ENCODE measurements at regions not wholly inside any gene's neighbourhood (a gene's known extent, or its start where the extent isn't known, plus 50 kb on each side); places are given as distances from the start of the nearest gene placed in this dataset.

- TF ChIP-seq JUN (IDR thresholded peaks at IDR 0.05; ENCODE audit: low read depth, low read length), result no peak
Measured at GRCh38 chr19:30319411-30319810, 52.8 kb upstream of the ZNF536 start (continued).

- Histone ChIP-seq H4K5ac (ENCODE audit: insufficient read length, low read depth, low read length) (no peak overlapping the region), H3K18ac (ENCODE audit: extremely low read depth, low read length) (no peak overlapping the region), H3K27ac (ENCODE audit: low read depth, low read length) (no peak overlapping the region), H3K79me2 (ENCODE audit: control insufficient read depth in 1 of 2, insufficient read depth in 2 of 2, low read length in 2 of 2) (no peaks in the 10 kb centered on the region), H4K91ac (replicated peaks; ENCODE audit: insufficient read length, low read length) (no peak overlapping the region), H3K27me3 (replicated peaks in 1 of 4; ENCODE audit: control insufficient read depth in 3 of 4, extremely low read depth in 1 of 4, insufficient read depth in 3 of 4, low read length in 3 of 4) (no peaks in the 10 kb centered on the region; a peak in 1 of 7 replicates), H3K36me3 (ENCODE audit: control insufficient read depth in 2 of 4, insufficient read depth in 4 of 4, low read length in 3 of 4) (no peaks in the 10 kb centered on the region), H3K4me2 (ENCODE audit: insufficient read depth in 1 of 2, low read depth in 2 of 2, low read length in 2 of 2) (no peak overlapping the region), H2BK5ac (ENCODE audit: low read depth, low read length) (no peak overlapping the region), H2BK12ac (ENCODE audit: low read depth, low read length) (no peak overlapping the region), H3K14ac (ENCODE audit: insufficient read length) (no peak overlapping the region), H2BK120ac (replicated peaks; ENCODE audit: low read depth, low read length) (no peak overlapping the region), H2BK20ac (ENCODE audit: low read length) (no peak overlapping the region), H2BK15ac (ENCODE audit: low read length) (no peak overlapping the region), H2AFZ (ENCODE audit: low read length) (no peak overlapping the region), H3K9ac (replicated peaks in 1 of 4; ENCODE audit: extremely low read depth in 1 of 4, low read depth in 3 of 4, low read length in 3 of 4) (no peak overlapping the region), H4K8ac (ENCODE audit: extremely low read depth, insufficient read depth, low read length) (no peak overlapping the region), H3K9me3 (ENCODE audit: insufficient read depth in 2 of 2, low read depth in 1 of 2, low read length in 1 of 2) (no peaks in the 10 kb centered on the region), H4K20me1 (replicated peaks in 1 of 2; ENCODE audit: control insufficient read depth in 1 of 2, insufficient read depth in 2 of 2, low read length in 2 of 2) (no peaks in the 10 kb centered on the region), H3K23ac (ENCODE audit: insufficient read length) (no peak overlapping the region), H2AK5ac (ENCODE audit: low read depth, low read length) (no peak overlapping the region), H3K23me2 (ENCODE audit: low read depth, low read length) (peaks cover 5% of the 10 kb centered on the region; the same call in 1 of the 2 replicates), H3K4ac (replicated peaks; ENCODE audit: insufficient read length, low read depth, low read length) (no peak overlapping the region), H3K4me3 (ENCODE audit: extremely low read depth in 1 of 4, insufficient read depth in 2 of 4, low read depth in 3 of 4, low read length in 4 of 4) (no peak overlapping the region), H3K79me1 (ENCODE audit: low read depth, low read length) (no peaks in the 10 kb centered on the region), H3K56ac (replicated peaks; ENCODE audit: insufficient read length, low read depth, low read length) (no peak overlapping the region), H3K4me1 (replicated peaks in 1 of 4; ENCODE audit: control insufficient read depth in 3 of 4, insufficient read depth in 4 of 4, low read length in 3 of 4) (no peaks in the 10 kb centered on the region; a peak in 1 of 7 replicates)
- CTCF ChIA-PET (ENCODE audit: partially characterized antibody), result interaction anchor here (1.0 kb wide), 1 partner anchor 13 kb away, joined by 3 read pairs; no protein-coding TSS in a partner anchor
- POLR2A ChIA-PET (ENCODE audit: partially characterized antibody), result no interaction called here
- DNase-seq (ENCODE audit: low read depth in 1 of 2, low spot score in 2 of 2), result no peak
- FAIRE-seq, result no peak
- TF ChIP-seq NANOG (IDR thresholded peaks at IDR 0.05; ENCODE audit: insufficient read depth, low read depth, low read length, poor library complexity, severe bottlenecking) (no peak), KDM1A (IDR thresholded peaks at IDR 0.05; ENCODE audit: borderline replicate concordance, low read length) (no peak), FOSL1 (IDR thresholded peaks at IDR 0.05; ENCODE audit: insufficient read depth, low read depth, low read length) (no peak), SUZ12 (IDR thresholded peaks at IDR 0.05; ENCODE audit: low read length) (no peak), SAP30 (IDR thresholded peaks at IDR 0.05; ENCODE audit: insufficient read depth, insufficient replicate concordance, low read length) (no peak), SP1 (IDR thresholded peaks at IDR 0.05; ENCODE audit: low read depth, low read length) (no peak), CBX5 (IDR thresholded peaks at IDR 0.05; ENCODE audit: low read depth, low read length) (no peak), CHD1 (IDR thresholded peaks at IDR 0.05; ENCODE audit: low read depth, low read length) (no peak), CTBP2 (IDR thresholded peaks at IDR 0.05; ENCODE audit: borderline replicate concordance, insufficient read depth, insufficient read length, low read length) (no peak), POLR2A (IDR thresholded peaks at IDR 0.05; ENCODE audit: control extremely low read depth in 1 of 2, low read depth in 2 of 2, low read length in 2 of 2) (no peak), ZNF274 (IDR thresholded peaks at IDR 0.05; ENCODE audit: borderline replicate concordance, extremely low read depth, low read length) (no peak), CEBPB (IDR thresholded peaks at IDR 0.05; ENCODE audit: low read depth, low read length) (no peak), EGR1 (IDR thresholded peaks at IDR 0.05; ENCODE audit: borderline replicate concordance, low read depth, low read length) (no peak), JUN (IDR thresholded peaks at IDR 0.05; ENCODE audit: low read depth, low read length) (no peak), MAFK (IDR thresholded peaks at IDR 0.05; ENCODE audit: low read depth, low read length) (no peak)
Measured at GRCh38 chr19:30319876-30320275, 52.3 kb upstream of the ZNF536 start.

Measured in H1 (cell line).